SU-DHL-6 (cell line): ENCODE measurements at regions not wholly inside any gene's neighbourhood (a gene's known extent, or its start where the extent isn't known, plus 50 kb on each side); places are given as distances from the start of the nearest gene placed in this dataset.
A peak's percentile ranks its signal among the peaks of the same experiment; 100 is the strongest.

Experiments
- H2AFZ ChIP-seq: fragments of 200-600 bp; sonication (generic); 2 replicates; pipeline ENCODE4 v1.6.1; 2014; ENCODE audit warnings: low read depth, mild to moderate bottlenecking, moderate library complexity, mixed read lengths, antibody characterized with exemption, low read length; ENCODE audit not compliant: severe bottlenecking
- H3F3A ChIP-seq: fragments of 200-600 bp; shearing (Covaris generic); 2 replicates; pipeline ENCODE4 v1.6.0; 2016; ENCODE audit warnings: antibody characterized with exemption, mild to moderate bottlenecking; ENCODE audit not compliant: insufficient read depth
- H3K27ac ChIP-seq: fragments of 200-600 bp; sonication (generic); 2 replicates; pipeline ENCODE4 v1.5.1; 2016; ENCODE audit warnings: low read depth, mild to moderate bottlenecking, low read length, moderate library complexity, mixed read lengths
- H3K27me3 ChIP-seq: fragments of 200-600 bp; sonication (generic), shearing (Covaris generic); 2 replicates; pipeline ENCODE4 v1.6.0; 2014; ENCODE audit warnings: mild to moderate bottlenecking, low read length
- H3K36me3 ChIP-seq: fragments of 200-600 bp; sonication (generic); 2 replicates; pipeline ENCODE4 v1.6.1; 2014; ENCODE audit warnings: mild to moderate bottlenecking, low read length, mixed read lengths
- H3K4me2 ChIP-seq: fragments of 300-600, 200-600 bp; shearing (Covaris generic), sonication (generic); 2 replicates; pipeline ENCODE4 v1.6.0; 2014; ENCODE audit warnings: low read length, low read depth, mild to moderate bottlenecking; ENCODE audit not compliant: poor library complexity, severe bottlenecking
- H3K4me3 ChIP-seq: fragments of 200-600 bp; sonication (generic); 2 replicates; pipeline ENCODE4 v1.5.1; 2014; ENCODE audit warnings: antibody characterized with exemption, low read length, mild to moderate bottlenecking, mixed read lengths; ENCODE audit not compliant: insufficient read depth, poor library complexity, severe bottlenecking
- H3K79me2 ChIP-seq: fragments of 200-600 bp; sonication (generic); 2 replicates; pipeline ENCODE4 v1.6.1; 2014; ENCODE audit warnings: mild to moderate bottlenecking, low read length, moderate library complexity; ENCODE audit not compliant: insufficient read depth
- H3K9ac ChIP-seq: fragments of 200-600 bp; sonication (generic); 2 replicates; pipeline ENCODE4 v1.7.0; 2014; ENCODE audit warnings: mild to moderate bottlenecking, low read length
- H3K9me2 ChIP-seq: fragments of 200-600 bp; sonication (generic); replicated peaks from 2 replicates; pipeline ENCODE4 v1.6.1; 2014; ENCODE audit warnings: low read length; ENCODE audit not compliant: insufficient read depth
- H3K9me3 ChIP-seq: fragments of 200-600 bp; sonication (generic); 2 replicates; pipeline ENCODE4 v1.6.1; 2014; ENCODE audit warnings: low read length, mixed read lengths; ENCODE audit not compliant: insufficient read depth
- H4K20me1 ChIP-seq: fragments of 200-600 bp; sonication (generic); 2 replicates; pipeline ENCODE4 v1.6.1; 2014; ENCODE audit warnings: low read depth, mild to moderate bottlenecking, antibody characterized with exemption, low read length, moderate library complexity, mixed read lengths
- EZH2phosphoT487 ChIP-seq: fragments of 200-600 bp; sonication (generic), shearing (Covaris generic); conservative IDR thresholded peaks from 2 replicates; pipeline ENCODE4 v1.6.1; 2018; ENCODE audit warnings: mild to moderate bottlenecking, antibody characterized with exemption, low read length, moderate library complexity, mixed read lengths
- TF ChIP-seq, protein P1 (sequence below): fragments of 200-600 bp; sonication (generic); IDR thresholded peaks from one replicate; pipeline ENCODE4 v1.5.1; 2017; ENCODE audit warnings: antibody characterized with exemption, mild to moderate bottlenecking, low read length, moderate library complexity; ENCODE audit not compliant: insufficient read depth, poor library complexity, severe bottlenecking

- Histone ChIP-seq H3F3A (no peaks in the 10 kb centered on the region), H4K20me1 (no peaks in the 10 kb centered on the region), H3K9me3 (no peaks in the 10 kb centered on the region), H3K4me3 (no peak overlapping the region), H3K4me2 (no peak overlapping the region), H2AFZ (no peak overlapping the region), H3K9ac (no peak overlapping the region), H3K27ac (no peak overlapping the region), H3K27me3 (no peaks in the 10 kb centered on the region), H3K36me3 (no peaks in the 10 kb centered on the region), H3K9me2 (no peaks in the 10 kb centered on the region), H3K79me2 (no peaks in the 10 kb centered on the region)
- TF ChIP-seq, protein P1, sequence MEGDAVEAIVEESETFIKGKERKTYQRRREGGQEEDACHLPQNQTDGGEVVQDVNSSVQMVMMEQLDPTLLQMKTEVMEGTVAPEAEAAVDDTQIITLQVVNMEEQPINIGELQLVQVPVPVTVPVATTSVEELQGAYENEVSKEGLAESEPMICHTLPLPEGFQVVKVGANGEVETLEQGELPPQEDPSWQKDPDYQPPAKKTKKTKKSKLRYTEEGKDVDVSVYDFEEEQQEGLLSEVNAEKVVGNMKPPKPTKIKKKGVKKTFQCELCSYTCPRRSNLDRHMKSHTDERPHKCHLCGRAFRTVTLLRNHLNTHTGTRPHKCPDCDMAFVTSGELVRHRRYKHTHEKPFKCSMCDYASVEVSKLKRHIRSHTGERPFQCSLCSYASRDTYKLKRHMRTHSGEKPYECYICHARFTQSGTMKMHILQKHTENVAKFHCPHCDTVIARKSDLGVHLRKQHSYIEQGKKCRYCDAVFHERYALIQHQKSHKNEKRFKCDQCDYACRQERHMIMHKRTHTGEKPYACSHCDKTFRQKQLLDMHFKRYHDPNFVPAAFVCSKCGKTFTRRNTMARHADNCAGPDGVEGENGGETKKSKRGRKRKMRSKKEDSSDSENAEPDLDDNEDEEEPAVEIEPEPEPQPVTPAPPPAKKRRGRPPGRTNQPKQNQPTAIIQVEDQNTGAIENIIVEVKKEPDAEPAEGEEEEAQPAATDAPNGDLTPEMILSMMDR: no peak
- no peak for TF ChIP-seq EZH2phosphoT487
Observed at GRCh38 chr3:41116851-41117250, 82.5 kb upstream of the CTNNB1 start.

- H3K4me3 ChIP-seq: no peak overlapping the region
- no peaks in the 10 kb centered on the region for H3K9me3 ChIP-seq
- H3K27ac ChIP-seq: no peak overlapping the region
- peak overlapping the region; percentile 39 for H3K4me2 ChIP-seq
- TF ChIP-seq, protein P1: no peak
- no peak for TF ChIP-seq EZH2phosphoT487
- H3K9ac ChIP-seq: no peak overlapping the region
- H4K20me1 ChIP-seq: no peaks in the 10 kb centered on the region
- no peaks in the 10 kb centered on the region for H3F3A ChIP-seq
- H3K9me2 ChIP-seq: no peaks in the 10 kb centered on the region
- H3K79me2 ChIP-seq: no peaks in the 10 kb centered on the region
- H3K27me3 ChIP-seq: no peaks in the 10 kb centered on the region
- H3K36me3 ChIP-seq: no peaks in the 10 kb centered on the region
- peak overlapping the region; percentile 37 for H2AFZ ChIP-seq
Observed at GRCh38 chr3:41117398-41117870, 81.9 kb upstream of the CTNNB1 start.

GRCh38 chr3:41118461-41119390 is 80.6 kb upstream of the CTNNB1 start:
- no peak overlapping the region for H2AFZ ChIP-seq
- TF ChIP-seq, protein P1: no peak
- H3K27ac ChIP-seq: no peak overlapping the region
- no peaks in the 10 kb centered on the region for H3F3A ChIP-seq
- no peaks in the 10 kb centered on the region for H3K79me2 ChIP-seq
- no peaks in the 10 kb centered on the region for H3K9me2 ChIP-seq
- no peaks in the 10 kb centered on the region for H4K20me1 ChIP-seq
- no peak overlapping the region for H3K4me3 ChIP-seq
- no peaks in the 10 kb centered on the region for H3K36me3 ChIP-seq
- no peak overlapping the region for H3K9ac ChIP-seq
- no peaks in the 10 kb centered on the region for H3K9me3 ChIP-seq
- no peak overlapping the region for H3K4me2 ChIP-seq
- H3K27me3 ChIP-seq: no peaks in the 10 kb centered on the region
